UCSD-AML1 (cell line): ENCODE measurements at regions not wholly inside any gene's neighbourhood (a gene's known extent, or its start where the extent isn't known, plus 50 kb on each side); places are given as distances from the start of the nearest gene placed in this dataset.
A peak's percentile ranks its signal among the peaks of the same experiment; 100 is the strongest.
"Not testable (repeated sequence)": the region's sequence is repeated elsewhere in the genome, so short reads cannot be mapped to it uniquely, and the experiment has no call there.

ENCODE experiments used
- DNase-seq: peaks from one replicate; lab custom pipeline; 2025; ENCODE audit not compliant: unreplicated experiment; lab: John Stamatoyannopoulos, UW

DNA sequence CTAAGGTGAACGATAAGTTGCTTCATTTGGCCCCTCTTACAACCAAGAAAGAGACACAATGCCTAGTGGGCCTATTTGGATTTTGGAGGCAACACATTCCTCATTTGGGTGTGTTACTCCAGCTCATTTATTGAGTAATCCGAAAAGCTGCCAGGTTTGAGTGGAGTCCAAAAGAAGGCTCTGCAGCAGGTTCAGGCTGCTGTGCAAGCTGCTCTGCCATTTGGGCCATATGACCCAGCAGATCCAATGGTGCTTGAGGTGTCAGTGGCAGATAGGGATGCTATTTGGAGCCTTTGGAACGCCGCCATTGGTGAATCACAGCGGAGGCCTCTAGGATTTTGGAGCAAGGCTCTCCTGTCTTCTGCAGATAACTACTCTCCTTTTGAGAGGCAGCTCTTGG, 176.4 kb downstream of the AKR1D1 start:
- not testable (repeated sequence) for DNase-seq

DNA sequence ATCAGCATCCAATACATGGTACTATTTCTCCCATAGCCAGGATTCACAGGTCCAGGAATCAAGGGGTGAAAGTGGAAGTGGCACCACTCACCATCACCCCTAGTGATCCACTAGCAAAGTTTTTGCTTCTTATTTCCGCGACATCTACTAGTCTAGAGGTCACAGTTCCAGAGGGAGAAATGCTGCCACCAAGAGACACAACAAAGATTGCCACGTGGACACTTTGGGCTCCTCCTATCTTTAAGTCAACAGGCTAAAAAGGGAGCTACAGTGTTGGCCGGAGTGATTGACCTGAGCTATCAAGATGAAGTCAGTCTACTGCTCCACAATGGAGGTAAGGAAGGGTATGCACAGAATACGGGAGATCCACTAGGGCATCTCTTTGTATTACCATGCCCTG, 178.2 kb downstream of the AKR1D1 start:
- no peak for DNase-seq

DNA sequence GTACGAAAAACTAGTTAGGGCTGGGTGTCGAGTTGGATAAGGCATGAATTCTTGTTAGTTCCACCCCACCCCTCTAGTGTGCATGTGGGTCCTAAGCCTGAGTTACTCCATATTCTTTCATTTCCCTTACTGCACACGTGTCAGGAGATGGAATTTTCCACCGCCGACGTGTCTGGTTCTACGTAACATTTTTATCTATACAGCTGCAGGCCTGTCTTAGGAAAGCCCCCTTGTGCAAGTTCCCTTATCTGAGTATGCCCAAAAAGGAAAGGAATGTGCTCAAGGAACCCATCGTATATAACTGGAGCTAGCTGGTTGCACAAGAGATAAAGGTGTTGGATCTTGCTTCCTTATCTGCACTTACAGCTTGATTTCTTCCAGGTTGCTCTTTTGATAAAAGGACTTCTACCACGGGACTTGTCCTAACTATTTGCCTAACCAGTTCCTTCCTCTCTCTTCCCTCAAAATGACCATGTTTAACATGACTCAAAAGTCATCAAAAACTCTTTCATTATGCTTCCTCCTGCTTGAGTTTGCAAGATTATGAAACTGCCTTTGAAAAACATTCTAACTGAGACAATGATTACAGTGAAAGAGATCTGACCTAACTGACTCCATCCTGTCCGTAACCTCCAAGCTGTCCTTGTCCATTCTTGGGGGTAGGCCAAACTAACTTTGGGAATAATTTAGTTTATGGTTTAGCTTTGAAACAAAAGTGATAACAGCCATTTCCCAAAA, 181.4 kb downstream of the AKR1D1 start:
- peak; percentile 48 for DNase-seq

DNA sequence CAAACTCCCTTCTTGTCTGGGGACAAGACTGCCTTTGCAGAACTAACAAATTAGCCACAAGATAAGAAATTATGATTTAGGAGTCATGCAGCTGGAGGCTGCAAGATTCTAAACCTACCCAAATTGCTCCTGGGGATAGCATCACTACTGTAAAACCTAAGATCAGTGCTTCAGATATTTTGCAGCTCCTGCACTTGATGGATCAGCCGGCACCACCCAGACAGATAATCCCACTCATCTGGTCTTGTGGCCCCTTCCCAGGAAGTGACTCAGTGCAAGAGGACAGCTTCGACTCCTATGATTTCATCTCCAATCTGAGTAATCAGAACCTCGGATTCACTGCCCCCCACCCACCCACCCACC, 181.9 kb downstream of the AKR1D1 start:
- DNase-seq, result no peak

DNA sequence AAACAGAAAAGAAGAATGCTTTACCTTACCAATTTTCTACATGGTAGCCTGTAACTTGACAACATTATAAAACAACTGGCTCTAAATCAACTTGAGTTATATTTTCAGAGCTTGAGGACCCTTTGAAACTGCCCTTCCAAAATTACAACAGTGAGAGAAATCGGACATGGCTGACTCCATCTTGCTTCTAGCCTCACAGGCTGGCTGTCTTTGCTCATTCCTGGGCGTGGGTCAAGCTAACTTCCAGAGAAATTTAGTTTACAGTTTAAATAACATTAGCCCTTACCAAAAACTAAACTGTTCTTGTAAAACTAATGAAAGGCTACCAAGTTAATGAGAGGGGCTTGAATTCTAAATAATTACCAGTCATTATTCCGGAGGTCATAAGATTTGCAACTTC, 183.4 kb downstream of the AKR1D1 start:
- no peak for DNase-seq

GRCh38 chr7:138267934-138268333, 191.7 kb downstream of the AKR1D1 start:
- DNase-seq, result no peak

- DNase-seq, result no peak
Measured at GRCh38 chr7:138276891-138277290, 183.2 kb upstream of the TRIM24 start.

DNA sequence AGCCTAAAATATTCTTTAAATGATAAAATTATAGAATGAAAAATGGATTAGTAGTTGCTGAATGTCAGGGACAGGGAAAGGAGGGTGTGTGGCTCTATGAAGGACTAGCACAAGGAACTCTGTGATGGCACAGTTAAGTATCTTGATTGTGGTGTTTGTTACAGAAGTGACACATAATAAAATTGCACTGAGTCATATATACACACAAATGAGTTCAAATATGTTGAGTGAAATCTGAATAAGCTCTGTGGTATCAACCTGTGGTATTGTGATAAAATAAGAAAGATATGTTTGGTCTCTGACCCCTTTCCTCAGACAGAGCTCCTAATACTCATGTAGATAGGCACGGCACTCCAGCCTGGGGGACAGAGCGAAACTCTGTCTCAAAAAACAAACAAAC, 181.5 kb upstream of the TRIM24 start:
- DNase-seq, result no peak

- no peak for DNase-seq
Measured at GRCh38 chr7:138282997-138283396, 177.1 kb upstream of the TRIM24 start.

DNA sequence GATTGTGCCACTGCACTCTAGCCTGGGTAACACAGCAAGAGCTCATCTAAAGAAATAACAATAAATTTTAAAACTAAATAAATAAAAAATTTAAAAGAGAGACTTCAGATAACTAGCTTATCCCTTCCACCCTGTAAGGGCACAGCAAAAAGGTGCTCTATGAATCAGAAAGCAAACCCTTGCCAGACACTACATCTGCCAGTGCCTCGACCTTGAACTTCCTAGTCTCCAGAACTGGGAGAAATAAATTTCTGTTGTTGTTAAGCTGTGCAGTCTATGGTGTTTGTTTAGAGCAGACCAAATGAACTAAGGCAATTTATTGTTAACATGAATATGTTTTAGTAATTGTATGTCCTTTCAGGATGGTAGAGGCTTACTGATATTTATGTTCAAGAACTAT, 174.9 kb upstream of the TRIM24 start:
- DNase-seq, result no peak

DNA sequence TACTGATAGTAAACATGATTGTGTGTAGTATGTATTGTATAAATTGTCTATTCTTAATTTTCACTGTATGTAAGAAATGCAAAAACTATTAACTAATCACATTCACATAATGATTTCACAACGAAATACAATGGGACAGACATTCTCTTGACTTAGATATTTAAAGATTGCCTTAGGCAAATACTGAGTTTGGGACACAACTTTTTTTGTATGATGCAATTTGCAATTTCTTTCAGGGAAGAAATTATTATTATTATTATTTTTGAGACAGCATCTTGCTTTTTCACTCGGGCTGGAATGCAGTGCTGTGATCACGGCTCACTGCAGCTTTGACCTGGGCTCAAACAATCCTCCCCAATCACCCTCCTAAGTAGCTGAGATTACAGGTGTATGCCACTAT, 173.2 kb upstream of the TRIM24 start:
- DNase-seq, result no peak

DNA sequence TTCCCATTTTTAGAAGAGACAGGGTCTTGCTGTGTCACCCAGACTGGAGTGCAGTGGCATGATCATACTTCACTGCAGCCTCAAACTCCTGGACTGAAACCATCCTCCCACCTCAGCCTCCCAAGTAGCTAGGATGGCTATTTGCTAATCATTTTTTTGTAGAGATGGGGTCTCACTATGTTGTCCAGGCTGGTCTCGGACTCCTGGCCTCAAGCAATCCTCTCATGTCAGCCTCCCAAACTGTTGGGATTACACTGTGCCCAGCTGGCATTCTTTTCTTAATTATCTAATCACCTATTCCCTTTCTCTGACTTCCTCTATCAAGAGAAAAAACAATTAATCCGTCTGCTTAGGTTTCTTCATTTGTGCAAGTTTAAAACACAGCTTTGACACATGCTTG, 172.5 kb upstream of the TRIM24 start:
- DNase-seq, result no peak

GRCh38 chr7:138289082-138289481, 171.0 kb upstream of the TRIM24 start:
- DNase-seq, result no peak

GRCh38 chr7:138289864-138290263, 170.2 kb upstream of the TRIM24 start:
- no peak for DNase-seq

DNA sequence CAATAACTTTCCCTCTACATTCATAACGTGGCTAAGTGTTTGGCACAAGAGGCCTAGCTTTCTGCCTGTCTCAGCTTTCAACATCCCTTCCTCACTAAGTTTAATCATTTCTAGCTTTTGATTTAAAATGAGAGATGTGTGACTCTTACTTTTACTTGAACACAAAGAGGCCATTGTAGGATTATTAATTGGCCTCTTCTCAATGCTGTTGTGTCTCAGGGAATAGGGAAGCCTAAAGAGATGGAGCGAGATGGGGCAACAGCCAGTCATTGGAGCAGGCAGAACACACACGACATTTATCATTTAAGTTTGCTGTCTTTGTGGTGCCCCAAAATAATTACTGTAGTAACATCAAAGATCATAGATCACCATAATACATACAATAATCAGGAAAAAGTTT, 167.1 kb upstream of the TRIM24 start:
- DNase-seq, result no peak

- DNase-seq, result no peak
Measured at GRCh38 chr7:138295049-138295637, 164.9 kb upstream of the TRIM24 start.

DNA sequence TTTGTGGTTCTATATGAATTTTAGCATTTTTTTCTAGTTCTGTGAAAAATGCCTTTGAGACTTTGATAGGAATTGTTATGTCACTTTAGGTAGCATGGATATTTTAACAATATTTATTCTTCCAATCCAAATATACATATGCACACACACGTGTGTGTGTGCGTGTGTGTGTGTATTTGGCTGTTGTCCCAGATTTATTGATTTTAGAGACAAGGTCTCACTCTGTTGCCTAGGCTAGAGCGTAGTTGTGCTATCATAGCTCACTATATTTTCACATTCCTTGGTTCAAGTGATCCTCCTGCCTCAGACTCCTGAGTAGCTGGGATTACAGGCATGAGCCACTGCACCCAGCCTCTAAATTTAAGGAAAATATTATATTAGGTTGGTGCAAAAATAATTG, 162.5 kb upstream of the TRIM24 start:
- DNase-seq, result no peak

DNA sequence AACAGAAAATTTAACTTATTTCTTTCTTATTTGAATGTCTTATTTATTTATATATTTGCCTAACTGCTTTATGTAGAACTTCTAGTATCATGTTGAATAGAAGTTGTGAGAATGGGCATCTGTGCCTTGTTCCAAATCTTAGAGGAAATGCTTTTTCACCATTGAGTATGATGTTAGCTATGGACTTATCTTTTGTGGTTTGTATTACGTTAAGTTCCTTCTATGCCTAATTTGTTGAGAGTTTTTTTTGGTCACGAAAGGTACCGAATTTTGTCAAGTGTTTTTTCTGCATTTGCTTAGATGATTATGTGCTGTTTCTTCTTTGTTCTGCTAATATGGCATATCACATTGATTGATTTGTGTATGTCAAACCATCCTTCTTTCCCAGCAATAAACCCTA, 161.0 kb upstream of the TRIM24 start:
- DNase-seq, result no peak

- DNase-seq, result no peak
Measured at GRCh38 chr7:138303230-138304070, 156.6 kb upstream of the TRIM24 start.

DNA sequence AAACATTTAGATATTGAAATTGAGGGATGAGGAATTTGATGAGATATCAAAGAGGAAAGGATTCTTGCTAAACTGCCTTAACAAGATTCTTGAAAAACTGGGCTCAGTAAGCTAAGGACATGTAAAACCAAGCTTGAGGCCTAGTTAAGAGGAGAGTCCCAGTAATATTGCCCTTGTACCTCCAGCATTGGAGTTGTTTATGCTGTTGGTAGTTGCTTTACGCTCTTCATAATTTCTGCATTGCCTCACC, 156.1 kb upstream of the TRIM24 start:
- no peak for DNase-seq

GRCh38 chr7:138307633-138308032, 152.4 kb upstream of the TRIM24 start:
- no peak for DNase-seq

- no peak for DNase-seq
Measured at GRCh38 chr7:138308136-138308535, 151.9 kb upstream of the TRIM24 start.

DNA sequence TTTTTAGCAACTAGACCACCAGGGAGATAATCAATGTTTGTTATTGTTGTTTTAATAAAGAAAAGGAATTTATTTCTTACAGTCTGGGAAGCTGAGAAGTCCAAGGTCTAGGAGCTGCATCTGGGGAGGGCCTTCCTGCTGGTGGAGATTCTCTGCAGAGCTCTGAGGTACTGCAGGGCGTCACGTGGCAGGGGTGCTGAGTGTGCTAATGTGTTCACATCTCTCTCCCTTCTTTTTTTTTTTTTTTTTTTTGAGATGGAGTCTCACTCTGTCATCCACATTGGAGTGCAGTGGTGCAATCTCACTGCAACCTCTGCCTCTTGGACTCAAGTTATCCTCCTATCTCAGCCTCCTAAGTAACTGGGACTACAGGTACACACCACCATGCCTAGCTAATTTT, 150.9 kb upstream of the TRIM24 start:
- DNase-seq, result no peak
